Upper lobe of left lung (tissue), 6 donors: ENCODE measurements at regions not wholly inside any gene's neighbourhood (a gene's known extent, or its start where the extent isn't known, plus 50 kb on each side); places are given as distances from the start of the nearest gene placed in this dataset.

ENCODE experiments used
- ATAC-seq, 2 donors: fragments of 200-7000 bp; cut with Tn5 transposase; one replicate each; pipeline ENCODE4 v1.9.1; 2022; ENCODE audit warnings: mild to moderate bottlenecking in 2 of 2, moderate library complexity in 2 of 2; ENCODE audit not compliant: low FRiP score in 2 of 2
- DNase-seq, 2 donors: peaks; one replicate each; pipeline ENCODE4 v3.0.0-alpha.2; 2019 to 2020
- H3K27ac ChIP-seq, 4 donors: fragments of 200-600 bp; sonication (generic); one replicate each; pipeline ENCODE4 v1.5.1; 2016 to 2019
- H3K27me3 ChIP-seq, 4 donors: fragments of 200-600 bp; sonication (generic); one replicate each; pipeline ENCODE4 v1.5.1; 2017 to 2019
- H3K36me3 ChIP-seq, 4 donors: fragments of 200-600 bp; sonication (generic); one replicate each; pipeline ENCODE4 v1.5.1; 2016 to 2019
- H3K4me1 ChIP-seq, 4 donors: fragments of 200-600 bp; sonication (generic); one replicate each; pipeline ENCODE4 v1.5.1; 2018 to 2019
- H3K4me3 ChIP-seq, 4 donors: fragments of 200-600 bp; sonication (generic); one replicate each; pipeline ENCODE4 v1.5.1; 2017 to 2019; ENCODE audit warnings: mild to moderate bottlenecking in 2 of 4, moderate library complexity in 1 of 4
- H3K9me3 ChIP-seq, 4 donors: fragments of 200-600 bp; sonication (generic); one replicate each; pipeline ENCODE4 v1.5.1; 2018 to 2019
- CTCF ChIP-seq, 6 experiments: fragments of 450-650 bp in 4 of 6; fragments of 200-600 bp in 2 of 6; sonication (generic) in 2 of 6; IDR thresholded peaks; one replicate each; pipeline ENCODE4 v1.5.1; 2016 to 2019; ENCODE audit warnings: antibody characterized with exemption in 6 of 6
- EP300 ChIP-seq, 4 donors: sonication (generic); formaldehyde crosslinking; IDR thresholded peaks; one replicate each; pipeline ENCODE4 v1.5.1; 2017; ENCODE audit warnings: antibody characterized with exemption in 4 of 4, control low read depth in 2 of 4
- POLR2A ChIP-seq, 4 donors: fragments of 450-650 bp; IDR thresholded peaks; one replicate each; pipeline ENCODE4 v1.5.1; 2016 to 2017; ENCODE audit warnings: antibody characterized with exemption in 4 of 4, mild to moderate bottlenecking in 2 of 4
- POLR2AphosphoS5 ChIP-seq, 2 donors: sonication (generic); formaldehyde crosslinking; IDR thresholded peaks; one replicate each; pipeline ENCODE4 v1.5.1; 2017; ENCODE audit warnings: antibody characterized with exemption in 2 of 2
- WGBS, 2 donors: methylation state at CpG; one replicate each; pipeline ENCODE4 v1.1.5; 2017 to 2018; 5-methylcytosine and 5-hydroxymethylcytosine counted together
- donor health status: DM: no; HTN: no; CAD: no; lungs with moderate emphysema.
- donor health status: DM: no; HTN: yes; CAD: no; lungs with severe emphysema.

GRCh38 chr19:20858218-20858617 lies 64.8 kb upstream of the ZNF85 start:
- ATAC-seq (no peak), DNase-seq (no peak)
- WGBS, 2 donors, result 86 to 89% methylated on average over 3 of the region's 3 CpGs

GRCh38 chr19:20858861-20859260 lies 64.2 kb upstream of the ZNF85 start:
- H3K36me3 ChIP-seq, result no peaks in the 10 kb centered on the region
- TF ChIP-seq CTCF (IDR thresholded peaks at IDR 0.05) (no peak), POLR2AphosphoS5 (IDR thresholded peaks at IDR 0.05) (no peak), POLR2A (IDR thresholded peaks at IDR 0.05) (no peak), EP300 (IDR thresholded peaks at IDR 0.05) (no peak)
- DNase-seq (no peak), ATAC-seq (peak in 1 of 2 donors; percentile 37)
- H3K4me3 ChIP-seq, result no peak overlapping the region
- peaks cover 0 to 59% (median 17%) of the 10 kb centered on the region in 4 donors for H3K9me3 ChIP-seq
- H3K27me3 ChIP-seq, result no peaks in the 10 kb centered on the region
- H3K27ac ChIP-seq, result no peak overlapping the region
- no peaks in the 10 kb centered on the region for H3K4me1 ChIP-seq
- WGBS, 2 donors, result 75 to 91% methylated on average over 3 of the region's 4 CpGs

More at GRCh38 chr19:20858218-20858617, 64.8 kb upstream of the ZNF85 start:
- TF ChIP-seq CTCF (IDR thresholded peaks at IDR 0.05) (no peak), EP300 (IDR thresholded peaks at IDR 0.05) (no peak)
- Histone ChIP-seq H3K9me3 (peaks cover 0 to 65% (median 17%) of the 10 kb centered on the region in 4 donors), H3K27ac (no peak overlapping the region), H3K27me3 (no peaks in the 10 kb centered on the region), H3K4me3 (no peak overlapping the region), H3K4me1 (no peaks in the 10 kb centered on the region), H3K36me3 (no peaks in the 10 kb centered on the region)

- Histone ChIP-seq H3K9me3 (peaks cover 0 to 51% (median 16%) of the 10 kb centered on the region in 4 donors), H3K4me1 (no peaks in the 10 kb centered on the region), H3K36me3 (no peaks in the 10 kb centered on the region), H3K27me3 (no peaks in the 10 kb centered on the region), H3K4me3 (no peak overlapping the region), H3K27ac (no peak overlapping the region)
- no peak for DNase-seq
- no peak for ATAC-seq
- WGBS, 2 donors, result 92 to 94% methylated on average over 7 of the region's 7 CpGs
- no peak for TF ChIP-seq POLR2A (IDR thresholded peaks at IDR 0.05)
- no peak for TF ChIP-seq EP300 (IDR thresholded peaks at IDR 0.05)
- no peak for TF ChIP-seq POLR2AphosphoS5 (IDR thresholded peaks at IDR 0.05)
- TF ChIP-seq CTCF (IDR thresholded peaks at IDR 0.05), result no peak
Measured at GRCh38 chr19:20860339-20860738, 62.7 kb upstream of the ZNF85 start.

- no peak overlapping the region for H3K27ac ChIP-seq
- no peaks in the 10 kb centered on the region for H3K36me3 ChIP-seq
- H3K4me1 ChIP-seq, result no peaks in the 10 kb centered on the region
- no peaks in the 10 kb centered on the region for H3K27me3 ChIP-seq
- TF ChIP-seq POLR2A (IDR thresholded peaks at IDR 0.05) (no peak), CTCF (IDR thresholded peaks at IDR 0.05) (no peak), POLR2AphosphoS5 (IDR thresholded peaks at IDR 0.05) (no peak), EP300 (IDR thresholded peaks at IDR 0.05) (no peak)
- no peak for DNase-seq
- 86 to 89% methylated on average over 6 of the region's 6 CpGs for WGBS, 2 donors
- peaks cover 0 to 28% (median 12%) of the 10 kb centered on the region in 4 donors for H3K9me3 ChIP-seq
- ATAC-seq, result no peak
- no peak overlapping the region for H3K4me3 ChIP-seq
Measured at GRCh38 chr19:20863176-20863575, 59.9 kb upstream of the ZNF85 start.
